Smooth muscle cell (in vitro differentiated cells): ENCODE measurements at regions not wholly inside any gene's neighbourhood (a gene's known extent, or its start where the extent isn't known, plus 50 kb on each side); places are given as distances from the start of the nearest gene placed in this dataset.

Source experiments
- DNase-seq: peaks from one replicate; lab custom pipeline; 2025; ENCODE audit not compliant: unreplicated experiment; lab: John Stamatoyannopoulos, UW
- H2AFZ ChIP-seq: fragments of 200-600 bp; sonication (generic); 2 replicates; pipeline ENCODE4 v1.6.0; 2016; ENCODE audit warnings: antibody characterized with exemption, low read depth, mild to moderate bottlenecking
- H3F3A ChIP-seq: fragments of 200-600 bp; sonication (generic); 2 replicates; pipeline ENCODE4 v1.6.0; 2017; ENCODE audit warnings: antibody characterized with exemption, low read depth
- H3K27ac ChIP-seq: fragments of 200-600 bp; sonication (generic); 2 replicates; pipeline ENCODE4 v1.5.1; 2016; ENCODE audit warnings: low read depth, mild to moderate bottlenecking
- H3K27me3 ChIP-seq: fragments of 200-600 bp; sonication (generic); 2 replicates; pipeline ENCODE4 v1.6.1; 2016; ENCODE audit warnings: low read depth, mild to moderate bottlenecking
- H3K36me3 ChIP-seq: fragments of 200-600 bp; sonication (generic); 2 replicates; pipeline ENCODE4 v1.5.1; 2016; ENCODE audit warnings: low read depth
- H3K4me1 ChIP-seq: fragments of 200-600 bp; sonication (generic); 2 replicates; pipeline ENCODE4 v1.5.1; 2016; ENCODE audit warnings: low read depth
- H3K4me2 ChIP-seq: fragments of 200-600 bp; sonication (generic); 2 replicates; pipeline ENCODE4 v1.6.0; 2016; ENCODE audit warnings: mild to moderate bottlenecking
- H3K4me3 ChIP-seq: fragments of 200-600 bp; sonication (generic); 2 replicates; pipeline ENCODE4 v1.5.1; 2016; ENCODE audit warnings: mild to moderate bottlenecking
- H3K79me2 ChIP-seq: fragments of 200-600 bp; sonication (generic); 2 replicates; pipeline ENCODE4 v1.6.0; 2016; ENCODE audit warnings: low read depth, mild to moderate bottlenecking
- H3K9ac ChIP-seq: fragments of 200-600 bp; sonication (generic); 2 replicates; pipeline ENCODE4 v1.6.0; 2016; ENCODE audit warnings: low read depth
- H3K9me3 ChIP-seq: fragments of 200-600 bp; sonication (generic); replicated peaks from 2 replicates; pipeline ENCODE4 v1.5.1; 2016; ENCODE audit warnings: low read depth
- H4K20me1 ChIP-seq: fragments of 200-600 bp; sonication (generic); 2 replicates; pipeline ENCODE4 v1.6.0; 2016; ENCODE audit warnings: low read depth
- whole genome bisulfite sequencing: methylation state at CpG from one replicate; pipeline ENCODE4 v1.1.7; 2016; ENCODE audit warnings: low lambda C conversion rate; 5-methylcytosine and 5-hydroxymethylcytosine counted together
- TF ChIP-seq, protein P1 (sequence below): fragments of 200-600 bp; sonication (generic); IDR thresholded peaks from 2 replicates; pipeline ENCODE4 v1.5.1; 2017; ENCODE audit warnings: borderline replicate concordance, mild to moderate bottlenecking, antibody characterized with exemption; ENCODE audit not compliant: insufficient read depth, poor library complexity, severe bottlenecking

DNA sequence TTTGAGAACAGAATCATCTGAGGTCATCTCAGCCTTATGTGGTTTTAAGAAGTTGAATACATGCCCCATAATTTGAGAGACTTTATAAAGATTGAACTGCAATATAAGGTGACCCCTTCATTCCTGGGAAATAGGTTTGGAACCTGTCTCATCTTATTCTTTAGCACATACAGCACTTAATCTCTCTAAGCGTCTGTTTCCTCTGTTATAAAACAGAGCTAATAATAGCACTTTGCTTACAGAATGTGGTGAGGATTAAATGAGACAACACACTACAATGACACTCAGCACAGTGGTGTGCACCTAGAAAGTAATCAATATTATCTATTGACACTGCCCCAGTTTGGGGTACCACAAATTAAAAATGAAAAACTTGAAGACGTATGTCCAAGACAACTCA is 102.1 kb downstream of the DUSP6 start:
- no peaks in the 10 kb centered on the region for H3K9me3 ChIP-seq
- H3K9ac ChIP-seq = no peak overlapping the region
- H2AFZ ChIP-seq = no peak overlapping the region
- H3K4me2 ChIP-seq = no peak overlapping the region
- no peaks in the 10 kb centered on the region for H3K36me3 ChIP-seq
- H3K4me1 ChIP-seq = peaks cover 18% of the 10 kb centered on the region
- TF ChIP-seq, protein P1, sequence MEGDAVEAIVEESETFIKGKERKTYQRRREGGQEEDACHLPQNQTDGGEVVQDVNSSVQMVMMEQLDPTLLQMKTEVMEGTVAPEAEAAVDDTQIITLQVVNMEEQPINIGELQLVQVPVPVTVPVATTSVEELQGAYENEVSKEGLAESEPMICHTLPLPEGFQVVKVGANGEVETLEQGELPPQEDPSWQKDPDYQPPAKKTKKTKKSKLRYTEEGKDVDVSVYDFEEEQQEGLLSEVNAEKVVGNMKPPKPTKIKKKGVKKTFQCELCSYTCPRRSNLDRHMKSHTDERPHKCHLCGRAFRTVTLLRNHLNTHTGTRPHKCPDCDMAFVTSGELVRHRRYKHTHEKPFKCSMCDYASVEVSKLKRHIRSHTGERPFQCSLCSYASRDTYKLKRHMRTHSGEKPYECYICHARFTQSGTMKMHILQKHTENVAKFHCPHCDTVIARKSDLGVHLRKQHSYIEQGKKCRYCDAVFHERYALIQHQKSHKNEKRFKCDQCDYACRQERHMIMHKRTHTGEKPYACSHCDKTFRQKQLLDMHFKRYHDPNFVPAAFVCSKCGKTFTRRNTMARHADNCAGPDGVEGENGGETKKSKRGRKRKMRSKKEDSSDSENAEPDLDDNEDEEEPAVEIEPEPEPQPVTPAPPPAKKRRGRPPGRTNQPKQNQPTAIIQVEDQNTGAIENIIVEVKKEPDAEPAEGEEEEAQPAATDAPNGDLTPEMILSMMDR = no peak
- H3K79me2 ChIP-seq = no peaks in the 10 kb centered on the region
- H3K27me3 ChIP-seq = no peaks in the 10 kb centered on the region
- H4K20me1 ChIP-seq = no peaks in the 10 kb centered on the region
- H3F3A ChIP-seq = peaks cover 20% of the 10 kb centered on the region
- H3K27ac ChIP-seq = no peak overlapping the region
- DNase-seq = no peak
- WGBS = 62% methylated on average over 2 of the region's 2 CpGs
- no peak overlapping the region for H3K4me3 ChIP-seq

DNA sequence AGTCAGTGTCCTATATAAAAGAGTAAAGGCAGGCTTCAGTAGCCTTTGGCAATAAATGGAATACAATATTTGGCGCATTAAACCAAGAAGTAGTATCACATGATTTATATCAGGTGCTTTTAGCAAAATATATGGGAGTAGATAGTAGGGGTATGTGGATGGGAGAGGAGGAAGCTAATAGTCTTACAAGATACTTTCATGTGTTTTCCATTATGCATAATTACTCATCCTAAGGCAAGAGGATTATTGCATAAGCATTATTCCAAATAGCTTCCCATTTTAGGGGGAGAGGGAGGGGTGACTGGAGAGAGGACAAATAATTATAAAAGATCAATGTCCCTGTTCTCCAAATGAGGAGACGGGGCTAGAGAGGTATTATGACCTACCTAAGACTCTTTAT is 104.3 kb downstream of the DUSP6 start:
- TF ChIP-seq, protein P1 = no peak

DNA sequence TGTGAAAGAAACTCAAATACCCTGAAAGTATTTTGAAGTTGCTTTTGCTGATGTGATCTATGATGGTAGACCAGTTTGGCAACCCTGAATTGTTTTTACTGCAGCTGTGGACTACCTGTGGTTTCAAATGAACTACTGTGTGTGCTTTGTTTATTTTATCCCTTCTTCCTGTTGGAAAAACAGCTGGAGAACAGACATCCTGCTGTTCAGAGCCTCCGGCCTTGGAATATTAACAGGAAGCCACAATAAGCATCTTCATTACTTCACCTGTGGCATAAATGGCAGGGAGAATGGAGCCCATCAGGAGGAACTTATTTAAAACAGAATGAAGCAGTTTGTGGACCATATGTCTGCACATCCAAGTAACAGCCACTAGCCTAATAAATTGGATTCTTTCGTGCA is 104.8 kb downstream of the DUSP6 start:
- 37% methylated on average over 2 of the region's 2 CpGs for WGBS
- no peak overlapping the region for H3K4me2 ChIP-seq
- H3K27ac ChIP-seq = peak overlapping the region; percentile 12
- peaks cover 21% of the 10 kb centered on the region for H3F3A ChIP-seq
- H3K79me2 ChIP-seq = no peaks in the 10 kb centered on the region
- H3K9ac ChIP-seq = no peak overlapping the region
- TF ChIP-seq, protein P1 = no peak
- H2AFZ ChIP-seq = peak overlapping the region; percentile 32
- H3K36me3 ChIP-seq = no peaks in the 10 kb centered on the region
- H3K27me3 ChIP-seq = no peaks in the 10 kb centered on the region
- no peak overlapping the region for H3K4me3 ChIP-seq
- no peaks in the 10 kb centered on the region for H4K20me1 ChIP-seq
- no peak for DNase-seq
- H3K9me3 ChIP-seq = no peaks in the 10 kb centered on the region
- peaks cover 18% of the 10 kb centered on the region for H3K4me1 ChIP-seq

More for the DNA sequence above, 104.3 kb downstream of the DUSP6 start:
- no peaks in the 10 kb centered on the region for H3K79me2 ChIP-seq
- no peak overlapping the region for H3K4me3 ChIP-seq
- peak overlapping the region; percentile 12 for H3K27ac ChIP-seq
- no peak overlapping the region for H2AFZ ChIP-seq
- H3K4me1 ChIP-seq = peaks cover 22% of the 10 kb centered on the region
- no peak for DNase-seq
- no peaks in the 10 kb centered on the region for H3K36me3 ChIP-seq
- no peaks in the 10 kb centered on the region for H3K27me3 ChIP-seq
- WGBS = 96% methylated on average over 2 of the region's 2 CpGs
- H3K9ac ChIP-seq = no peak overlapping the region
- no peaks in the 10 kb centered on the region for H4K20me1 ChIP-seq
- no peak overlapping the region for H3K4me2 ChIP-seq
- H3K9me3 ChIP-seq = no peaks in the 10 kb centered on the region
- H3F3A ChIP-seq = peaks cover 25% of the 10 kb centered on the region

DNA sequence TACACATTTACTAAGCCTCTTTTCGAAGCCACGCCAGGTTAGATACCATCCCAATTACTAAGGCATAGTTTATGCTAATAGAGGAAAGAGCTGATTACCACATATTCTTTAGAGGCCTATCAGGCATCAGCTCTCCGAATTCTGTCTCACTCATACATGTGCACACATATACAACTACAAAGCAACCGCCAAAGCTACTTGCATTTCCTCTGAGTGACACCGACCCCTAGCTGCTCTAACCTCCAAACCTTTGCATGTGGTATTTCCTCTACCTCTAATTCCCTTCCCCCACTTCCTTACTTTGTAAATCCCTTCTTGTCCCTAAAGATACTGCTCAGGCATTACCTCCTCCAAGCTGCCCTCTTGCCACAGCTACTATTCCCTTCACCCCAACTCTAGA is 107.2 kb downstream of the DUSP6 start:
- Histone ChIP-seq H3K27me3 (no peaks in the 10 kb centered on the region), H3K9me3 (no peaks in the 10 kb centered on the region), H3K4me2 (peak overlapping the region; percentile 46), H3K4me3 (no peak overlapping the region), H4K20me1 (no peaks in the 10 kb centered on the region), H3K36me3 (no peaks in the 10 kb centered on the region), H3K27ac (peak overlapping the region; percentile 45), H2AFZ (peak overlapping the region; percentile 4), H3K9ac (no peak overlapping the region), H3K79me2 (no peaks in the 10 kb centered on the region), H3F3A (peaks cover 8% of the 10 kb centered on the region), H3K4me1 (peaks cover 17% of the 10 kb centered on the region)
- WGBS = 25% methylated on average over 5 of the region's 5 CpGs
- DNase-seq = no peak
- TF ChIP-seq, protein P1 = no peak
